ENCODE measurements at regions not wholly inside any gene's neighbourhood (a gene's known extent, or its start where the extent isn't known, plus 50 kb on each side); places are given as distances from the start of the nearest gene placed in this dataset.

GRCh38 chr4:59920416-59920815, 1279.7 kb upstream of the ADGRL3 start:
- no peaks in the 10 kb centered on the region for H3K9me3 ChIP-seq
- H3K36me3 ChIP-seq: no peaks in the 10 kb centered on the region
- no peak overlapping the region for H3K4me3 ChIP-seq
- no peak for DNase-seq (ENCODE audit: low spot score)
- H3K27me3 ChIP-seq: no peaks in the 10 kb centered on the region
- H3K4me1 ChIP-seq: no peaks in the 10 kb centered on the region
- H3K27ac ChIP-seq: no peak overlapping the region
- TF ChIP-seq CTCF (IDR thresholded peaks at IDR 0.05): no peak

- TF ChIP-seq CTCF (IDR thresholded peaks at IDR 0.05): no peak
- H3K4me3 ChIP-seq: no peak overlapping the region
- no peaks in the 10 kb centered on the region for H3K36me3 ChIP-seq
- no peak for DNase-seq (ENCODE audit: low spot score)
- no peaks in the 10 kb centered on the region for H3K9me3 ChIP-seq
- H3K27me3 ChIP-seq: no peaks in the 10 kb centered on the region
- no peaks in the 10 kb centered on the region for H3K4me1 ChIP-seq
- H3K27ac ChIP-seq: no peak overlapping the region
These were observed 1274.8 kb upstream of the ADGRL3 start for GRCh38 chr4:59925290-59925689.

DNA sequence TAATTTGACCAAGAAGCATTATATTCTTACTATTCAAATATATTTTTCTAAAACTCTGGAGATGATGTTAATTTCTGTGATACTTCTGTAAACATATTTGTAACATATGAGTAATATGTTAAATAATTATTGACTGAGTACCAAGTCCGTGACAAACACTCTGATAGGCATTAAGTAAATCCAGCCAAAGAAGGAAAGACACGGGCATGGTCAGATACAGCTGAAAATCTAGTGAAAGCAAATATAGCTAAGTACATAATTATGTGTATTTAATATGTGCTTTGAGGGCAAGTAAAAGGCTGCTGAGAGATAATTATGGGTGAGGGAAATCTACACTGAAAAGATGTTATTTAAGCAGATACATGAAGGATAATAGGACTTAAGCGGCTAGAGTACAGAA, 1263.6 kb upstream of the ADGRL3 start:
- no peak overlapping the region for H3K27ac ChIP-seq
- H3K4me1 ChIP-seq: no peaks in the 10 kb centered on the region
- H3K27me3 ChIP-seq: no peaks in the 10 kb centered on the region
- no peaks in the 10 kb centered on the region for H3K36me3 ChIP-seq
- DNase-seq (ENCODE audit: low spot score): no peak
- H3K4me3 ChIP-seq: no peak overlapping the region
- TF ChIP-seq CTCF (IDR thresholded peaks at IDR 0.05): no peak
- no peaks in the 10 kb centered on the region for H3K9me3 ChIP-seq

- H3K27ac ChIP-seq: no peak overlapping the region
- H3K4me1 ChIP-seq: no peaks in the 10 kb centered on the region
- no peaks in the 10 kb centered on the region for H3K27me3 ChIP-seq
- no peak overlapping the region for H3K4me3 ChIP-seq
- H3K9me3 ChIP-seq: no peaks in the 10 kb centered on the region
- no peaks in the 10 kb centered on the region for H3K36me3 ChIP-seq
- TF ChIP-seq CTCF (IDR thresholded peaks at IDR 0.05): no peak
- no peak for DNase-seq (ENCODE audit: low spot score)
These were observed 1262.0 kb upstream of the ADGRL3 start for GRCh38 chr4:59938166-59938565.

- no peak for DNase-seq (ENCODE audit: low spot score)
- Histone ChIP-seq H3K27ac (no peak overlapping the region), H3K36me3 (no peaks in the 10 kb centered on the region), H3K4me1 (no peaks in the 10 kb centered on the region), H3K27me3 (no peaks in the 10 kb centered on the region), H3K4me3 (no peak overlapping the region), H3K9me3 (no peaks in the 10 kb centered on the region)
- TF ChIP-seq CTCF (IDR thresholded peaks at IDR 0.05): no peak
These were observed 1254.8 kb upstream of the ADGRL3 start for GRCh38 chr4:59945277-59945676.

DNA sequence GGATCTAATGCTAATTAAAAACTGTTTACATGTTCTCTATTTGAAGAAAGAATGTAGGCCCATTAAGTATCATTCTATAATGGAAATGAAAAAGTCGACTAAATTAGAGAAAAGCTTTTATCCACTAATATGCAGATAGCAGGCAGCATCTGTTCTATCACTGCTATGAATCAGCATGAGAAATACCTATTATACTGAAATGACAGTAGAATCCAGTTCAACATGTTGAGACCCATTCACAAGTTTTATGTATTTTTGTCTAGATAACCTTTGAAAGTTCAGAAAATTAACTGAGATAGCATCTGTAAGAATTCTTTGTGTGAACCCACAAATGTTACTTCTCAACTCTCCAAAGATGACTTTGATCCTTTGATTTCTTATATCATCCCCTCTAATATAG, 1254.4 kb upstream of the ADGRL3 start:
- DNase-seq (ENCODE audit: low spot score): no peak
- no peak for TF ChIP-seq CTCF (IDR thresholded peaks at IDR 0.05)
- Histone ChIP-seq H3K27ac (no peak overlapping the region), H3K4me1 (no peaks in the 10 kb centered on the region), H3K4me3 (no peak overlapping the region), H3K36me3 (no peaks in the 10 kb centered on the region), H3K9me3 (no peaks in the 10 kb centered on the region), H3K27me3 (no peaks in the 10 kb centered on the region)

Data from right atrium auricular region (tissue), 2 donors.